ENCODE measurements at regions not wholly inside any gene's neighbourhood (a gene's known extent, or its start where the extent isn't known, plus 50 kb on each side); places are given as distances from the start of the nearest gene placed in this dataset.

- TF ChIP-seq REST (IDR thresholded peaks at IDR 0.05; ENCODE audit: insufficient read depth in 1 of 2, low read depth in 2 of 2, low read length in 1 of 2) (no peak), CTCF (IDR thresholded peaks at IDR 0.05) (no peak), POLR2AphosphoS5 (IDR thresholded peaks at IDR 0.05; ENCODE audit: low read depth, low read length) (no peak), TCF7L2 (IDR thresholded peaks at IDR 0.05; ENCODE audit: low read depth, low read length) (no peak)
Observed at GRCh38 chr12:59179231-59179630, 258.9 kb upstream of the LRIG3 start.
